Loucy (cell line): ENCODE measurements at regions not wholly inside any gene's neighbourhood (a gene's known extent, or its start where the extent isn't known, plus 50 kb on each side); places are given as distances from the start of the nearest gene placed in this dataset.

Experiments
- H2AFZ ChIP-seq: fragments of 200-600 bp; sonication (generic); 2 replicates; pipeline ENCODE4 v1.6.0; 2016; ENCODE audit warnings: antibody characterized with exemption, mild to moderate bottlenecking, low read length, moderate library complexity
- H3F3A ChIP-seq: fragments of 200-600 bp; 2 replicates; pipeline ENCODE4 v1.6.0; 2016; ENCODE audit warnings: antibody characterized with exemption, low read depth, mild to moderate bottlenecking
- H3K27me3 ChIP-seq: fragments of 200-600 bp; sonication (generic); 2 replicates; pipeline ENCODE4 v1.6.1; 2014; ENCODE audit warnings: low read length, mild to moderate bottlenecking; ENCODE audit not compliant: insufficient read depth, poor library complexity, severe bottlenecking
- H3K36me3 ChIP-seq: fragments of 200-600 bp; sonication (generic); 2 replicates; pipeline ENCODE4 v1.6.1; 2016; ENCODE audit warnings: low read length; ENCODE audit not compliant: insufficient read depth
- H3K4me1 ChIP-seq: fragments of 200-600 bp; sonication (generic); 2 replicates; pipeline ENCODE4 v1.5.1; 2014; ENCODE audit warnings: low read length, mild to moderate bottlenecking; ENCODE audit not compliant: insufficient read depth, poor library complexity, severe bottlenecking
- H3K4me2 ChIP-seq: fragments of 200-600 bp; sonication (generic); 2 replicates; pipeline ENCODE4 v1.6.0; 2014; ENCODE audit warnings: antibody characterized with exemption, low read length, low read depth, mild to moderate bottlenecking; ENCODE audit not compliant: poor library complexity, severe bottlenecking
- H3K4me3 ChIP-seq: fragments of 200-600 bp; sonication (generic); 2 replicates; pipeline ENCODE4 v1.5.1; 2014; ENCODE audit warnings: low read length, mild to moderate bottlenecking, mixed read lengths; ENCODE audit not compliant: poor library complexity, severe bottlenecking
- H3K79me2 ChIP-seq: fragments of 200-600 bp; sonication (generic); 2 replicates; pipeline ENCODE4 v1.6.1; 2014; ENCODE audit warnings: low read length; ENCODE audit not compliant: insufficient read depth
- H3K9ac ChIP-seq: fragments of 200-600 bp; sonication (generic); 2 replicates; pipeline ENCODE4 v1.6.0; 2014; ENCODE audit warnings: mild to moderate bottlenecking, low read depth, low read length, moderate library complexity; ENCODE audit not compliant: poor library complexity, severe bottlenecking
- H3K9me2 ChIP-seq: fragments of 200-600 bp; sonication (generic); replicated peaks from 2 replicates; pipeline ENCODE4 v1.6.1; 2016; ENCODE audit warnings: low read depth, low read length, mixed read lengths
- H3K9me3 ChIP-seq: fragments of 200-600 bp; sonication (generic); 2 replicates; pipeline ENCODE4 v1.6.1; 2014; ENCODE audit warnings: mild to moderate bottlenecking, antibody characterized with exemption, low read length, low read depth; ENCODE audit not compliant: insufficient read depth
- H4K20me1 ChIP-seq: fragments of 200-600 bp; sonication (generic); 2 replicates; pipeline ENCODE4 v1.6.0; 2014; ENCODE audit warnings: antibody characterized with exemption, low read length, mild to moderate bottlenecking; ENCODE audit not compliant: insufficient read depth, poor library complexity, severe bottlenecking
- CTCF ChIP-seq: fragments of 200-600 bp; sonication (generic); conservative IDR thresholded peaks from 2 replicates; pipeline ENCODE4 v1.5.1; 2014; ENCODE audit warnings: mild to moderate bottlenecking, antibody characterized with exemption, low read length
- EZH2phosphoT487 ChIP-seq: fragments of 200-600 bp; IDR thresholded peaks from 2 replicates; pipeline ENCODE4 v1.6.1; 2018; ENCODE audit warnings: antibody characterized with exemption, mild to moderate bottlenecking, moderate library complexity, borderline replicate concordance

- Histone ChIP-seq H3K36me3 (no peaks in the 10 kb centered on the region), H3K79me2 (no peaks in the 10 kb centered on the region), H2AFZ (no peak overlapping the region), H3K4me2 (no peak overlapping the region), H3F3A (no peaks in the 10 kb centered on the region), H3K9me2 (no peaks in the 10 kb centered on the region), H4K20me1 (no peaks in the 10 kb centered on the region), H3K9me3 (0 out of 2 replicates have a peak, but pooled peaks cover 5% of the 10 kb centered on the region), H3K4me1 (no peaks in the 10 kb centered on the region), H3K9ac (no peak overlapping the region), H3K4me3 (no peak overlapping the region), H3K27me3 (no peaks in the 10 kb centered on the region)
- no peak for TF ChIP-seq EZH2phosphoT487
Measured at GRCh38 chr4:149095001-149095400, 652.8 kb upstream of the NR3C2 start.

GRCh38 chr4:149084144-149084543, 641.9 kb upstream of the NR3C2 start:
- H3K36me3 ChIP-seq: no peaks in the 10 kb centered on the region
- no peaks in the 10 kb centered on the region for H3K9me3 ChIP-seq
- H3F3A ChIP-seq: no peaks in the 10 kb centered on the region
- no peak overlapping the region for H3K4me3 ChIP-seq
- no peak overlapping the region for H3K4me2 ChIP-seq
- TF ChIP-seq EZH2phosphoT487 (no peak), CTCF (no peak)
- no peaks in the 10 kb centered on the region for H3K4me1 ChIP-seq
- H3K9ac ChIP-seq: no peak overlapping the region
- H3K9me2 ChIP-seq: no peaks in the 10 kb centered on the region
- no peaks in the 10 kb centered on the region for H3K27me3 ChIP-seq
- H3K79me2 ChIP-seq: no peaks in the 10 kb centered on the region
- H4K20me1 ChIP-seq: no peaks in the 10 kb centered on the region
- no peak overlapping the region for H2AFZ ChIP-seq

- no peaks in the 10 kb centered on the region for H3K9me2 ChIP-seq
- H3K27me3 ChIP-seq: no peaks in the 10 kb centered on the region
- no peak overlapping the region for H2AFZ ChIP-seq
- TF ChIP-seq EZH2phosphoT487: no peak
- TF ChIP-seq CTCF: no peak
- no peaks in the 10 kb centered on the region for H3K79me2 ChIP-seq
- H3K36me3 ChIP-seq: no peaks in the 10 kb centered on the region
- H3K4me2 ChIP-seq: no peak overlapping the region
- no peaks in the 10 kb centered on the region for H3F3A ChIP-seq
- H3K4me3 ChIP-seq: no peak overlapping the region
- H3K9ac ChIP-seq: no peak overlapping the region
- H3K9me3 ChIP-seq: 0 out of 2 replicates have a peak, but pooled peaks cover 3% of the 10 kb centered on the region
- no peaks in the 10 kb centered on the region for H4K20me1 ChIP-seq
- no peaks in the 10 kb centered on the region for H3K4me1 ChIP-seq
Measured at GRCh38 chr4:149077181-149077580, 635.0 kb upstream of the NR3C2 start.

- no peaks in the 10 kb centered on the region for H3K79me2 ChIP-seq
- no peaks in the 10 kb centered on the region for H3K9me2 ChIP-seq
- H3K4me1 ChIP-seq: no peaks in the 10 kb centered on the region
- no peak overlapping the region for H3K4me2 ChIP-seq
- TF ChIP-seq CTCF (no peak), EZH2phosphoT487 (no peak)
- no peak overlapping the region for H3K9ac ChIP-seq
- H3K4me3 ChIP-seq: no peak overlapping the region
- no peak overlapping the region for H2AFZ ChIP-seq
- H3K27me3 ChIP-seq: no peaks in the 10 kb centered on the region
- H3F3A ChIP-seq: no peaks in the 10 kb centered on the region
- no peaks in the 10 kb centered on the region for H3K36me3 ChIP-seq
- H3K9me3 ChIP-seq: 0 out of 2 replicates have a peak, but pooled peaks cover 3% of the 10 kb centered on the region
- H4K20me1 ChIP-seq: no peaks in the 10 kb centered on the region
Measured at GRCh38 chr4:149076401-149076800, 634.2 kb upstream of the NR3C2 start.
